ENCODE measurements at regions not wholly inside any gene's neighbourhood (a gene's known extent, or its start where the extent isn't known, plus 50 kb on each side); places are given as distances from the start of the nearest gene placed in this dataset.

DNA sequence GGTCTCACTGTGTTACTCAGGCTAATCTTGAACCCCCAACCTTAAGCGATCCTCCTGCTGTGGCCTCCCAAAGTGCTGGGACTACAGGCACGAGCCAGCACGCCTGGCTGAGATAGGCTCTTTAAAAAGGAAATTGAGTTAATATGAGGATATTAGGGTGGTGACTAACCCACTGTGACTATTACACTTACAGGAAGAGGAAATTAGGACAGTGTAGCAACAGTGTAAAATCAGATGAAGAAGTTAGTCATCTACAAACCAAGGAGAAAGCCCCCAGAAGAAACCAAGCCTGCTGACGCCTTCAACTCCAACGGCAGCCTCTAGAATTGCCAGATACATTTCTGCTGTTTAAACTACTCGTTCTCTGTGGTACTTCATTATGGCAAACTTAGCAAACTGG is 711.9 kb downstream of the SUCLG1 start:
- DNase-seq, result peak; percentile 11

DNA sequence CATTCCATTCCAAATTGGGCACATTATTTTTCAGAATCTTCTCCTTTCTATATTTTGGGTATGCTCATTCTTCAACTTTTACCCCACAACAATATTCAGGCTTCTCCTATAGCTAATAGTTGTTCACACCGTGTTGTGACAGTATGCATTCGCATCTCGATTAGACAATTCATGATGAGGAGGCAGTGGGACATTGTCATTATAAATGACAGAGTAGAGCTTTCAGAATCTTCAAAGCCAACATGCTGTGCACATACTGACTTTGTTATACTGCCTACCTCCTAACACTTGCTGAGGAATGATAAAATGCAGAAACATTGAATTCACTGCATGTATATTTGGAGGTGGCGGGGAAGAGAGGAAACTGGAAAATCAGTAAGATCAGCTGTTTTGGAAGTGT is 714.2 kb downstream of the SUCLG1 start:
- DNase-seq, result no peak

DNA sequence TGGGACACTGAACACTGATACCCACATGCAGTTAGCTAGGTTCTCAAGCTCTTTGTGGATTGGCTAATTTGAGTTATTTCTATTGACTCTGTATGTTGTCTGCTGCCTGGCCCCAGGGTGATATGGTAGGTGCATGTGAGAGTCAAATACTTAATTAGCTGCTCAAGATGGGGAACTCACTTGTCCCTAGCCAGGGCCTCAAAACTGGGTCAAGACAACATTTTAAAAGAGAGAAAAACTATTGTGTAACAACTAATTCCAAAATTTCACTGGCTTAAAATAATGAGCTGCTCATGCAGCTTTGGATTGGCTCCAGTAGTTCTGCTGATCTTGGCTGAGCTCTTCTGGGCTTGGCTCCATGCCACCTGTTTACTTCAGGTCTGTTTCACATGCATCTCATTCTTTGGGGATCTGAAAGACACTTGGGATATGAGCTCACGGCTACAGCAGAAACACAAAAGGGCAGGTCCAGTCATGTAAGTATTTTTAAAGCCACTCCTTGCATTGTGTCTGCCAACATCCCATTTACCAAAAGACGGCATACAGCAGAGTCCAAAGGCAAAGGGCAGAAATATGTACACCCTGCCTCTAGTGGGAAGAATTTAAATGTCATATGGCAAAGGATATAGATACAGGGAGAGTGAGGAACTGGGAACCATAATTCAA is 716.8 kb downstream of the SUCLG1 start:
- DNase-seq, result peak; percentile 49

DNA sequence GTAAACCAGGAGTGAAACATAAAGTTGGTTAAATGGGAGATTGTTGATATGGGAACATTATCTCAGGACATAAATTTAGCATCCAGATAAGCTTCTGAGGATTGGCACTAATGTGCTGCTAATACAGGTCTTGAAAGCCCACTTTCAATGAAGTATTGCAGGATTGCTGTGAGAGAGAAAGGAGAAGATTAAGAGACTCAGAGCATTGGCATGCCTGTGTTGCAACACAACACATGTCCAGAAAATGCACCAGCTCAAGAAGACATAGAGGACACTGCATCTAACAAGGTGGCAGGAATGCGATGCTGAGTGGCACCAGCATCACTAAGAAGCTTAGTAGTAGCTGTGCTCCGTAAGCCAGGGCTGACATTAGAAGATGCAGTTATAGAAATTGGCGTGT is 728.9 kb downstream of the SUCLG1 start:
- peak; percentile 9 for DNase-seq

DNA sequence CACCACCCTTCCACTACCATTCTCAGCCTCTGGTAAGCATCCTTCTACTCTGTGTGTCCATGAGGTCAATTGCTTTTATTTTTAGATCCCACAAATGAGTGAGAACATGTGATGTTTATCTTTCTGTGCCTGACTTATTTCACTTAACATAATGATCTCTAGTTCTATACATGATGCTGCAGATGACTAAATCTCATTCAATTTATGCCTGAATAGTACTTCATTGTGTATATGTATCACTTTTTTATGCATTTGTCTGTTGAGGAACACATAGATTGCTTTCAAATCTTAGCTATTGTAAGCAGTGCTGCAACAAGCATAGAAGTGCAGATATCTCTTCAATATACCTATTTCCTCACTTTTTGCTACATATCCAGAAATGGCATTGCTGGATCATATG is 733.3 kb downstream of the SUCLG1 start:
- no peak for DNase-seq

DNA sequence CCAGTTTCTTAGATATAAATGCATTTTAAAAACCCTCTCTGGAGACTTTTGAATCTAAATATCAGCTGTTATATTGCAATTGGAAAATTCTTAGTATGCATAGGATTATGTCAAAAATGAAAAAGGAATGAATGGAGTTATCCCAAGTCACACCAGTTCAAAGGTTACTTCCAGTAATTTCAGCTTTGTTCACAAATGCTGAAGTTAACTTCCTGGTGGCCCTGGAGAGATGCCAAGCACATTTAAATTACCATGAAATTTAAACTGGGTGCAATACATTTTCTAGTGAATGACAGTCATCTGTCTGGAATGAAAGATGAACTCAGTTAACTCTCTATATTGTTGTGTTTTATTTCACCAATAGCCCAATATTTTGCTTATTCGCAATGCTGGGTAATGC is 753.9 kb downstream of the SUCLG1 start:
- DNase-seq, result peak; percentile 25

DNA sequence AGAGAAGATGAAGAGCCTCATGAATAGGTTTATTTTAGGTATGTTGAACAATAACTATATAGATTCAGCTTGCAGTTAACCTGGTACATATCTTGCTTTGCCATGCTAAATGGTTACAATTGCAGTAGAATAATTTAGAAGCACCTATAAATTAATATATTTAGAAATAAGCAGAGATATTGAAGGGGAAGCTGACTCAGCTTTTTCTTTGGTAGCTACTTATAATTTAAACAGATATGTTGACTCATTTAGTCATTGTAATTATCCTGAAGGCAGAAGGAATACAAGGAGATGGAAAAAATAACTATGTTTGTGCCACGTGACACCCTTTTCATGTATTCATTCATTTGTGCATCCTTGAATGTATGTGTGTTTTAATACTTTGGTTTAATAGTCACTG is 755.5 kb downstream of the SUCLG1 start:
- no peak for DNase-seq

DNA sequence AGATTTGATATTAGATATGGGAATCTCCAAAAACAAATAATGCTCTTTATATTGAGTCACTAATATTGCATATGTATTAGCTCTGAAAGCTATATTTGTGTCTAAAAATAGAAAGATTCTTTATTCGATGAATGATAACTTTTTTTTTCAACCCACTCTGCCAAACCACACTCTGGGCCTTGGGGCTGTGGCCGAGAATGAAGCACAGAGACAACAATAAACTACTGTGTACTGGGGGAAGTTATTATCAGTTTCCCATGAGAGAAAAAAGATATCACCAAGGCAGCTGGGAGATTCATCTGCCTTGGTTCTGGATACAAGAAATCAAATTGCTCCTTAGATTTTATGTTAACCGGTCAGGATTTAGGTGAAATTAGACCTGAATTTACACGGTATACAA is 762.2 kb downstream of the SUCLG1 start:
- no peak for DNase-seq

DNA sequence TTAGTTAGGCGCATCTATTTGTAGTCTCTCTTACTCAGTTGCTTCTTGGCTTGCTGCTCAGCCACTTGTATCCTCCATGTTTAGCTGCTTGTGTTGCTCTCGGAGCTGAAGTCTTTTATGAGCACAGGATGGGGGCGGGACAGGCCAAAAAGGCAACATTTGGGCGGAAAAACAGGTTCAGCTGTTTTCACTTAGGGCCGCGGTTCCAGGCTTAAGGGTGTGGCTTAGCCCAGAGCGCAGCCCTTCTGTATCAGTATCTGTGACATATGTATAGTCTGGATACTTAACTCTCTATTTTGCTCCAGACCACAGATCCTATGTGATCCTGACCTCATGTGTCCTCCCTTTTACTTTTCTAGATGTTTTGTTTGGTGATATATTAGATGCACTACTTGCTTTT is 763.5 kb downstream of the SUCLG1 start:
- no peak for DNase-seq

DNA sequence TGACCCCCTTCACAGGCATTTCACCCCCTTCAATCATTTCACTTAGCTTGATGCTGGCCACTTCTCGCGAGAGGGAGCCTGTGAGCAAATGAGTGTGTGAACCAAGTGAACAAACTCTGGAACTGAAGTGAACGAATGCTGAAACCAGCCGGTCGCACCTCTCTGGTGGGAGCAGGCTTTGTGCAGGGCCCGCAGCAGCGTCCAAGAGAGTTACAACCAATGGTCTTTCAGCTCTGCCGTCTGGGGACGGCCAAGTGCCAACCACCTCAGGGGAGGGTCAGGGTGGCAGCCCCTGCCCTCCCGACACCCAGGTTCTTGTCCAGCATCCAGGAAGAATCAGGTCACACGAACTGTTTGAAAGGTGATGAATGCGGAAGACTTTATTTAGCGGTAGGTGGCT is 764.0 kb downstream of the SUCLG1 start:
- no peak for DNase-seq

DNA sequence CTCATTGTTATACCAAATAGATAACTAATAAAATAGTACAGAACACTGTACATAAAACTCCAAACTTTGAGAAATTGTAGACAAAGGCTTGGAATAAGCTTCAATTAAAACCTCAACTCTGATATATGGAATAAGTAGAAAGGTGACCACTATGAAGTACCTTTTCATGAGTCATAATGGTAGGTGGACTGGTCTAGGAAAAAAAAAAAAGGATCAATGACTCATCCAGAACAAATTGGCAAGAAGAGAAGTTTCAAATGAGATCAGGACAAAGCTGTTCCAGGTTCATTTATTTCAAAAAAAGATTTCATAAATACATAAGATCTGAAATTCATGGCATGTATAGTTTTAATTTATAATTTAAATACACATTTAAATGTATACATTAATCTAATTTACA is 769.7 kb downstream of the SUCLG1 start:
- DNase-seq, result no peak

DNA sequence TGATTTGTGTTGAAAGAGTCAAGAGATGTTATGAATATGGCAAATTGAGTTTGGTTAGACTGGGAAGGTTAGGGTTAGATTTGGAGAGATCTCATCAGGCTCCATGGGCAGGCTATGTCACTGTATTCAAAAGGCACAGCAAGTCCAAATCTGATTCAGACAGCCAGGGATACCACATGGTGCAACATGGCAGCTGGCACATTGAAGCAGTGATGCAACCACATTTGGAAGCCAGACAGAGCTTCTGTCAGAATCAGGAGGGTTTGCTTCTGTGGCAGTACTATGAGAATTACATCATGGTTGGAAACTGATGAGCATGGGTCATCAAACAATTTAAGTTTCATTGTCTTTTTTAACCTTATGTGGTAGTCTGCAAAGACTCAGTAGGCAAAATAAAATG is 772.2 kb downstream of the SUCLG1 start:
- no peak for DNase-seq

DNA sequence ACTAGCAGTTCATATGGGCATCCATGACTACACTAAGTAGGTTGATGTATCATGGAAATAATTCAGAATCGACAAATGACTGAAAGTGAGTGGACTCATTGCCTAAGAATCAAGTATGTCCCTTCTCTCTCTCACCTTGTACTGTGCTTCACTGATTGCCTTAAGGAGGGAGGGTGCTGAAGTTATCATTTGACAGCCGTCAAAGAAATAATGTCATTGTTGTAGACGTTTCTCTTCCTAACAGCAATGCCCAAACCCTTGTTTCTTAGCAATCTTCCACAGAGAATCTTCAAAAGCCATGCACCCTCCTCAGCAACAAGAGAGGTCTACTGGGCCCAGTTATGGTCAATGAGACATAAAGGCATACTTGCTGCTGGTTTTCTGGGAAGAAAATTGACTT is 785.0 kb downstream of the SUCLG1 start:
- no peak for DNase-seq

DNA sequence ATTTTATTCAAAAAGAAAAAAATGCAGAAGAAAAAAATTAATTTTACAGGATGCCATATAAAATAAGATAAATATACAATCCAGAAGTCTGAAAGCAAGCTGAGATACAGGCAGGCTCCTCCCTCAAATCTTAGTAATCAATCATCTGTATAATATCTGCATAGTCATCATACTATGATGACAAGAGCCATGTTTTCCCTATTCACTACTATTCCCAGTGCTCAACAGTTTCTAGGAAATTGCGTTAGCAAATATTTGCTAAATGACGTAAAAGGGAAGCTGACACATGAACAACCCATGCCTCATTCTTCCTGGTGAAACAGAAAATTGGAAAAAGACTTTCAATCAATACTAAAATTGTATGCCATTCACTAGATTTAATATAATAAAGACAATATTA is 793.2 kb downstream of the SUCLG1 start:
- DNase-seq, result peak; percentile 93

DNA sequence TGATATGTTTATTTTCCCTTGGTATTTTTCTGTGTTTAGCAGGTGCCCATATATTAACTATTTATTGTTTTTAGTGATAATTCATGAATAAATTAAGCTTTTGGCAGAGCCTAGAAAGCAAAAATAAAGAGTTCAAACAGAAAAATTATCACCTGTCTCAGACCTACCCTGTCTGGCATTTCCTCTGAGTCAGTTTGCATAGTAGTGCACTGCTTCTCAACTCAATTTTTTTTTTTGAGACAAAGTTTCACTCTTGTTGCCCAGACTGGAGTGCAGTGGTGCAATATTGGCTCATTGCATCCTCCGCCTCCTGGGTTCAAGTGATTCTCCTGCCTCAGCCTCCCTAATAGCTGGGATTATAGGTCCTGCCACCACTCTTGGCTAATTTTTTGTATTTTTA is 793.9 kb downstream of the SUCLG1 start:
- no peak for DNase-seq

DNA sequence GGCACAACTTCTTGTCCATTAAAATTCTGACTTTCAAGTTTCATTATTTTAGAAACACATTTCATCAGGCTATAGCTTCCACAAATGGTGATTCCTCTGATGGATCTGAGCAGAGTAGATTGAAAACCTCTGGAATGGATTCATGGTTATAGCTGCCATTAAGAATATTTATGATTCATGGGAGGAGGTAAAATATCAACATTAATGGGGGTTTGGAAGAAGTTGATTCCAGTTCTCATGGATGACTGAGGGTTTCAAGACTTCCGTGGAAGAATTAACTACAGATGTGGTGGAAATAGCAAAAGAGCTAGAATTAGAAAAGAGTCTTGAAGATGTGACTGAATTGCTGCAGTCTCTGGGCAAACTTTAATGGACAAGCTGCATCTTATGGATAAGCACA is 797.4 kb downstream of the SUCLG1 start:
- peak; percentile 45 for DNase-seq

DNA sequence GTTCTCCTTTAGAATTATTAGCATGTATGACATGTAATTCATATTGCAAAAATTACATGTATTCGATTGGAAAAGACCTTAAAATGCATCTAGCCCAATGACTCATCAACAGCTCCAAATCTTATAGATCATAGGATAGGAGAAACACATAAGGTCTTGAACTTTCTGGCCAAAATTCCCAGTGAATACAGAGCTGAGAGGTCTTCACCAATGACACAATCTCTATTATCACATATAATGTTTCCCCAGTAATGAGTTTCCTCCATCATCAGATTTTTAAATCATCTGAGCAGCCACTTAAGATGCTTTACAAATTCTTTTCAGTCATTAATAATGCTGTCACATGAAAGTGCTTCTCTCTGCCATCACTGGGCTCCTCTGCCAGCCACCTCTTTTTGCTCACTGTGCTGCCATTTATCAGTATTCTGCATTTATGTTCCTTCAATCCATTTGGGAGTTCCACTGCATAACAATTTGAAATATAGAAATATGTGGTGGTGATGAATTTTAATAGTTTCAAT is 804.9 kb downstream of the SUCLG1 start:
- DNase-seq, result no peak

DNA sequence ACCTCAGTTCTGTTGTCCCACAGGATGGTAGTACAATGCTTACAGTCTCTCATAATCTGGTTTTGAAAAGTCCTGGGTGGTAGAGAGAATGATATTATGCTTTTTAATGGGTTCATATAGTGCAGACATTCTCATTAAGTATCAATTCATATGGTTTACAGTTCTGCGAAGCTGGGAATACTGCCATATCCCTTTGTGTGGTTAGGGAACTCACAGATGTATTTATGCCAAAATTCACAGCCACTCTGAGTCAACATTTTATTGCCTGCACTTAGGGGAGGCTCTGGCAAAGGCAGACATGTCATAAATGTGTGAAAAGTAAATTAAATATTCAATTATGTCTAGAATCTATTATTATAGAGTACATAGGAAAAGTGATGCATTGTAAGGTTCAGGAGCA is 808.2 kb downstream of the SUCLG1 start:
- peak; percentile 90 for DNase-seq

DNA sequence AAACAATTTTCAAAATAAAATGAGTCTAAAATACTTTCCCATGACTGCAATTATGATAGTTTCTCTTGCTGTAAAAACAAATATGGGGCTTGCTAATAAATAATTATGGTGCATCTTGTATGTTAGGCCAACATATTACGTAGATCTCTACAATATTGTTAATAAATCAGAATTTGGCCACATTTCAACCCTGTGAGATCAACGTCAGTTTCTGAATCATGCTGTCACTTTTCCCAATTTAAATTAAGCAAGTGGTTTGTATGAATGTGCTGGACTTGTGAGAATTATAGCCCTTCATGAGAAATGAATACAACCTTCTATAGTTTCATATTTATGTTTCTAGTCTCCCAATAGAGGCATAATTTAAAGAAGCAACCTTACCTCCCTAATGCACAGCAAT is 808.9 kb downstream of the SUCLG1 start:
- DNase-seq, result peak; percentile 43

DNA sequence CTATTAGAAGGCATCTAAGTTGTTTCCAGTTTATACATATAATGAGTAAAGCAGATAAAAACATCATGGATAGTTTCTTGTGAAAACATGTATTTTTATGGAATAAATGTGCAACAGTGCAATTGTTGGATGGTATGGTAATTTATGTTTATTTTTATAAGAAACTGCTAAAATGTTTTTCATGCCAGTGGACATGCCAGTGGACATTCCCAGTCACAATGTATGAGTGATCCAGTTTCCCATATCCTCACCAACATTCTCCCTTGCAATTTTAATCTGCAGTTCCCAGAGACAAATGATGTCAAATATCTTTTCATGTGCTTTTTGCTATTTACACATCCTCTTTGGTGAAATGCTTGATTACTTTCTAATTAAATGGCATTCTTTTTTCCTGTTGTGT is 818.6 kb downstream of the SUCLG1 start:
- DNase-seq, result peak; percentile 20

DNA sequence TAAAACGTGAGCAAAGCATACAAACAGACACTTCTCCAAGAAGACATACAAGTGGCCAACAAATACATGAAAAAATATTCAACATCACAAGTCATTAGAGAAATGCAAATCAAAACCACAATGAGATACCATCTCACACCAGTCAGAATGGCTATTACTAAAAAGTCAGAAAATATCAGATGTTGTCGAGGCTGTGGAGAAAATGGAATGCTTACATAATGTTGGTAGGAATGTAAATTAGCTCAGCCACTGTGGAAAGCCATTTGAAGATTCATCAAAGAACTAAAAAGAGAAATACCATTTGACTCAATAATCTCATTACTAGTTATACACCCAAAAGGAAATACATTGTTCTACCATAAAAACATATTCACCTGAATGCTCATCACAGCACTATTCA is 825.7 kb downstream of the SUCLG1 start:
- DNase-seq, result peak; percentile 88

DNA sequence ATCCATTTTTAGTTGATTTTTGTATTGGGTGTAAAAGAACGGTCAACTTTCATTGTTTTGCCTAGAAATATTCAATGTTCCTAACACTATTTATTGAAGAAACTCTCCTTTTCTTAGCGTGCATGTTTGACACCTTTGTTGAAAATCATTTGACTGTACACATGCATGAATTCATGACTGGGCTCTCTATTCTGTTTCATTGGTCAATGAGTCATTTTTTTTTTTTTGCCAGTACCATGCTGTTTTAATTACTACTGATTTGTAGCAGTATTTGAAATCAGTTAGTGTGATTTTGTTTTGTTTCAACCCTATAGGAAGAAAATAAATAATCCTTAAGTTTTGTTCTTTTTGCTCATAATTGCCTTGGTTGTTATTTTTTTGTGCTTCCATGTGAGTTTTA is 828.7 kb downstream of the SUCLG1 start:
- DNase-seq, result peak; percentile 40

DNA sequence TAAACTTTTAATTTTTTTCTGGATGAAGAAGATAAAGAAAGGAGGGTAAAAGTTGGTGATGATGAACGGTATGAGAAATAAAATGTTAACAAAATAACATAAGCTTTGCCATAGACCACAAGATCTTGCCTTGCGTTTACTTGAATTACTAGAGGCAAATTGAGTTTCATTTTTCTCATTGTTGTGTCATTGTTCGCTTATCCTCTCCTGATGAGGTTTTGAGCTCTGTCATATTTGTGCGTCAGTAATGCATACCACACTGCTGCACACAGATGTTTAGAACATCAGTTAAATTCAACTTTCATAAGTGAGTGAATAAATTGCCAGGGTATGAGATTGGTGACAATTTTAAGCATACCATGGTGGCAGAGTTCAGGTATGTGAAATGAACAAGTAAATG is 843.6 kb downstream of the SUCLG1 start:
- DNase-seq, result peak; percentile 58

DNA sequence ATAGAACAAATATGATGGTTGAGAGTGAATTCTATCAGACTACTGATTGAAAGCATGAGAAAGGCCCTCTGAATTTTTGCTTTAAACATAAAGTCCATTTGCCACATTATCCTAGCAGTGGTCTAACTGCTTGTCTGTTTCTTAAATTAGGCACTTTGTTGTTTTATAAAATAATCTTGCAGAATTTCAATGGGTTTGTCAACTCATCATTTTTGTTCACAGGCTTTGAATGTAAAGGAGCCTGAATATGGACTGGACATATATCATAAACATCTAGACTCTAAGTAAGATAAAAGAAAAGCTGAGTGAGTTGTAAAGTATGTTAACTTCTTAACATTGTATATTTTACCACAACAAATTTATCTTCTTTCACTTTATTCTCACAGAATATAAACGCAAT is 845.9 kb downstream of the SUCLG1 start:
- no peak for DNase-seq

DNA sequence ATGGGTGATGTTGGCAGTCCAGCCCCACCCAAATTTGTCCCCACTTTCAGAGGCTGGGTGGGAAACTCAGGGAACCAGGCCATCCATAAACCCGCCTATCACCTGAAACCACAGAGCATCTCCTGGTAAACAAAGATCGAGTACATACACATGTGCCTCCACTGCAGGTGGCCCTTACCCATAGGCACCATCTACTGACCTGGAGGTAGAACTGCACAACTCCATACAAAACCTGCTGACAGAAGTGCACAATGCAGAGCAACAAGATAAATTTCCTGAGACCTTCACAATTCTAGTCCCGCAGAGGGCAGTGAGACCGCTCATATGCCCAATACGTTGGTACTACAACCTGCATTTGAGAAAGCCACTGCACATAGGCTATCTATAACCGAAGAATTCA is 856.3 kb downstream of the SUCLG1 start:
- no peak for DNase-seq

Data from fibroblast of skin of right biceps (primary cell).